BJ (cell line): ENCODE measurements at regions not wholly inside any gene's neighbourhood (a gene's known extent, or its start where the extent isn't known, plus 50 kb on each side); places are given as distances from the start of the nearest gene placed in this dataset.
"Not testable (repeated sequence)": the region's sequence is repeated elsewhere in the genome, so short reads cannot be mapped to it uniquely, and the experiment has no call there.

Source experiments
- CTCF ChIA-PET: fragments of 350-600 bp; formaldehyde crosslinking; extraction: SDS; loops from one replicate; lab custom pipeline; 2021; ENCODE audit warnings: antibody characterized with exemption, inconsistent platforms; lab: Yijun Ruan, JAX
- POLR2A ChIA-PET: fragments of 300-600 bp; sonication (Branson Sonifier 250); formaldehyde crosslinking; extraction: SDS; loops from one replicate; lab custom pipeline; 2021; ENCODE audit warnings: antibody characterized with exemption; lab: Charles Lee
- DNase-seq: peaks from one replicate; pipeline ENCODE4 v3.0.0-alpha.2; 2011; ENCODE audit warnings: low read depth
- H3K27me3 ChIP-seq: 2 replicates; pipeline ENCODE4 v1.6.0; 2011; ENCODE audit warnings: low read length; ENCODE audit not compliant: control insufficient read depth, insufficient read depth
- H3K36me3 ChIP-seq: 2 replicates; pipeline ENCODE4 v1.5.1; 2011; ENCODE audit warnings: low read length; ENCODE audit not compliant: control insufficient read depth, insufficient read depth
- H3K4me3 ChIP-seq: 2 replicates; pipeline ENCODE4 v1.5.1; 2011; ENCODE audit warnings: low read depth, mild to moderate bottlenecking, control low read depth, low read length
- CTCF ChIP-seq: IDR thresholded peaks from 2 replicates; pipeline ENCODE4 v1.5.1; 2011; ENCODE audit warnings: low read depth, mild to moderate bottlenecking, control low read depth, inconsistent platforms, low read length, moderate library complexity; ENCODE audit not compliant: insufficient read depth

- ChIA-PET CTCF (no interaction called here), POLR2A (no interaction called here)
- Histone ChIP-seq H3K27me3 (no peaks in the 10 kb centered on the region), H3K36me3 (no peaks in the 10 kb centered on the region), H3K4me3 (no peak overlapping the region)
- TF ChIP-seq CTCF: no peak
- no peak for DNase-seq
Observed at GRCh38 chr7:92945840-92946239, 109.5 kb upstream of the CDK6 start.

- CTCF ChIA-PET: interaction anchor here (1.1 kb wide), 1 partner anchor 8 kb away, joined by 3 read pairs; no protein-coding TSS in a partner anchor
- no peak for DNase-seq
- no peak for TF ChIP-seq CTCF
- POLR2A ChIA-PET: interaction anchor here (0.5 kb wide), 1 partner anchor 42 kb away, joined by 3 read pairs; no protein-coding TSS in a partner anchor
- no peaks in the 10 kb centered on the region for H3K27me3 ChIP-seq
- H3K4me3 ChIP-seq: no peak overlapping the region
- H3K36me3 ChIP-seq: no peaks in the 10 kb centered on the region
Observed at GRCh38 chr7:92944633-92945032, 108.3 kb upstream of the CDK6 start.

GRCh38 chr7:92942706-92943105 is 106.3 kb upstream of the CDK6 start:
- POLR2A ChIA-PET, H3K27me3 ChIP-seq, DNase-seq, H3K4me3 ChIP-seq, H3K36me3 ChIP-seq: not testable (repeated sequence)
- CTCF ChIA-PET: interaction anchor here (1.3 kb wide), 1 partner anchor 11 kb away, joined by 7 read pairs; no protein-coding TSS in a partner anchor

- DNase-seq: no peak
- Histone ChIP-seq H3K4me3 (no peak overlapping the region), H3K27me3 (no peaks in the 10 kb centered on the region), H3K36me3 (no peaks in the 10 kb centered on the region)
- ChIA-PET POLR2A (no interaction called here), CTCF (no interaction called here)
- TF ChIP-seq CTCF: no peak
Observed at GRCh38 chr7:92939666-92940360, 103.4 kb upstream of the CDK6 start.

GRCh38 chr7:92934096-92934495 is 97.7 kb upstream of the CDK6 start:
- TF ChIP-seq CTCF: no peak
- DNase-seq: no peak
- H3K4me3 ChIP-seq: no peak overlapping the region
- ChIA-PET CTCF (interaction anchor here (0.6 to 1.3 kb wide), 2 partner anchors 29 to 332 kb away, joined by 3 read pairs; no protein-coding TSS in a partner anchor), POLR2A (no interaction called here)
- H3K36me3 ChIP-seq: no peaks in the 10 kb centered on the region
- H3K27me3 ChIP-seq: no peaks in the 10 kb centered on the region; the same call in 1 of the 2 replicates
